ENCODE measurements at regions not wholly inside any gene's neighbourhood (a gene's known extent, or its start where the extent isn't known, plus 50 kb on each side); places are given as distances from the start of the nearest gene placed in this dataset.

DNA sequence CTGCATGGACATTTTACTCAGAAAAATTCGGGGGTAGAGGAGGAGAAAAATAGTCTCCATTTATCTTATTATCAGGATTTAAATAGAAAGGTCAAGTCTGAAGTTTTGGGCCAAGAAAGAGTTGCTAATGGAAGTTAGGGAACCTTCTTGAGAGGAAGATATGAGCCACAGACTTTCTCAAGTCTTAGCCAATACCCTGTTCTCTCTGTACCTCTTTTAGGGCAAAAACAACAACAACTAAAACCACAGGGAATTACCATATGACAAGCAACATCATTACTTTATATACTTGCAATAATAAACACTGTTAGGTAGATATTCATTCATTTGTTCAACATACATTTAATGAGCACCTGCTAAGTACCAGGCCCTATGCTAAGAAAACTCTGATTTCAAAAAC is 282.2 kb upstream of the CDH5 start:
- H3K4me3 ChIP-seq (ENCODE audit: low read depth, low read length): no peak overlapping the region
- TF ChIP-seq, protein P1, sequence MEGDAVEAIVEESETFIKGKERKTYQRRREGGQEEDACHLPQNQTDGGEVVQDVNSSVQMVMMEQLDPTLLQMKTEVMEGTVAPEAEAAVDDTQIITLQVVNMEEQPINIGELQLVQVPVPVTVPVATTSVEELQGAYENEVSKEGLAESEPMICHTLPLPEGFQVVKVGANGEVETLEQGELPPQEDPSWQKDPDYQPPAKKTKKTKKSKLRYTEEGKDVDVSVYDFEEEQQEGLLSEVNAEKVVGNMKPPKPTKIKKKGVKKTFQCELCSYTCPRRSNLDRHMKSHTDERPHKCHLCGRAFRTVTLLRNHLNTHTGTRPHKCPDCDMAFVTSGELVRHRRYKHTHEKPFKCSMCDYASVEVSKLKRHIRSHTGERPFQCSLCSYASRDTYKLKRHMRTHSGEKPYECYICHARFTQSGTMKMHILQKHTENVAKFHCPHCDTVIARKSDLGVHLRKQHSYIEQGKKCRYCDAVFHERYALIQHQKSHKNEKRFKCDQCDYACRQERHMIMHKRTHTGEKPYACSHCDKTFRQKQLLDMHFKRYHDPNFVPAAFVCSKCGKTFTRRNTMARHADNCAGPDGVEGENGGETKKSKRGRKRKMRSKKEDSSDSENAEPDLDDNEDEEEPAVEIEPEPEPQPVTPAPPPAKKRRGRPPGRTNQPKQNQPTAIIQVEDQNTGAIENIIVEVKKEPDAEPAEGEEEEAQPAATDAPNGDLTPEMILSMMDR (IDR thresholded peaks at IDR 0.05; ENCODE audit: borderline replicate concordance, insufficient read depth, low read depth, low read length): no peak

DNA sequence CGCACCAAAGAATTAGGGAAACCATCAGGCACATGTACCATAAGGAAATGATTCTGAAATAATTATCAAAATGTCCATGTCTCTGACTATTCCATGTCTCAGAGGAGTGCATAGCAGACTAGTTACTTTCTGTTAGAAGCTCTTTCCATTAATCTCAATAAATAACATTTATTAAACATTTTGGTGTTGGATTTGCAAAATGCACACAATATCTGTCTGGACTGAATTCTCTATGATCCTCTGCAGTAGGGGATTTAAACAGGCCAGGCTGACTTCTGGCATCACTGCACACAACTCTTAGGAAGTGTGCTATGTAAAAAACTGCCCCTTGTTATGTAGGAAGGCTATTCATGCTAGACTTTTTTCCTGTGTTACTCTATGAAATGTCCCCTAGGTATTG is 283.3 kb upstream of the CDH5 start:
- TF ChIP-seq, protein P1 (IDR thresholded peaks at IDR 0.05; ENCODE audit: borderline replicate concordance, insufficient read depth, low read depth, low read length): no peak
- H3K4me3 ChIP-seq (ENCODE audit: low read depth, low read length): no peak overlapping the region

DNA sequence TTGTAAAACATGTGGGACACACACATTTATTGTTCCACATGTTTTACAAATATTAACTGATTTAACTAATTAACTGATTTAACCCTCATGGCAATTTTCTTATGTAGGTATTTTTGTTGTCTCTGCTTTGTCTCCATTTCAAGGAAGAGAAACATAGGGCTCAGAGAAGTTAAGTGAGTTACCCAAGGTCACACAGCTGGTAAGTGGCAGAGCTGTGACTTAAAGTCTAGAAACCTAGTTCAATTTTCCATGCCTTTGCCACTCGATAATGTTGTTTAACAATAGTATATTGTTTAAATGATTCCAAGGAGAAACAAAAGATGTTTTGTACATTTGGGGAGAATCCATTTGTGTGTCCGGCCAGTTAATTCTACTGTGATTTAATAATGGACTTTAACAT is 284.1 kb upstream of the CDH5 start:
- TF ChIP-seq, protein P1 (IDR thresholded peaks at IDR 0.05; ENCODE audit: borderline replicate concordance, insufficient read depth, low read depth, low read length): no peak
- H3K4me3 ChIP-seq (ENCODE audit: low read depth, low read length): no peak overlapping the region

DNA sequence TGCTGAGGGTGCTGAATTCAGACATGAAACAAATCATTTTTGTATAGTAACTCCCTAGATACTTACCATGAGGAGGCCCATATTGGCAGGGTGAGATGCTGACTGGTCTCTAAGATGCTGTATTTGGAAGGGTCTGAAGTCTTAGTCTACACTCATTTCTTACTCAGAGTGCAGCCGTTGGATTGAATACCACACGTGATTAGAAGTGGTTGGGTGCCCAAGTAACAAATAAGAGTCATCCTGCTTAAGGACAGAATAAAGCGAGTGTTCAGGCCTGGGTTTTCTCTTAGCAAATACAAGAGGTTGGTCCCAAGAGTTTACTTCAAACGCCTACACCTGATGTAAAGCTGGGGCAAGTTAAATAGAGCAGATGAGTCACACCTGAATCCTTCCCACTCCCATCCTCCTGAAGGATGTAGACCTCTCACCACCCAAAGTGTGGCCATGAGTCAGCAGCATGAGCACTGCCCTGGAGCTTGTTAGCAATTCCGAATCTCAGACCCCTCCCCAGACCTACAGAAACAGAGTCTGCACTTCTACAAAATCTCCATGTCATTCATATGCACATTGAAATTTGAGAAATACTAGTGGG is 284.6 kb upstream of the CDH5 start:
- H3K4me3 ChIP-seq (ENCODE audit: low read depth, low read length): no peak overlapping the region
- TF ChIP-seq, protein P1 (IDR thresholded peaks at IDR 0.05; ENCODE audit: borderline replicate concordance, insufficient read depth, low read depth, low read length): no peak

DNA sequence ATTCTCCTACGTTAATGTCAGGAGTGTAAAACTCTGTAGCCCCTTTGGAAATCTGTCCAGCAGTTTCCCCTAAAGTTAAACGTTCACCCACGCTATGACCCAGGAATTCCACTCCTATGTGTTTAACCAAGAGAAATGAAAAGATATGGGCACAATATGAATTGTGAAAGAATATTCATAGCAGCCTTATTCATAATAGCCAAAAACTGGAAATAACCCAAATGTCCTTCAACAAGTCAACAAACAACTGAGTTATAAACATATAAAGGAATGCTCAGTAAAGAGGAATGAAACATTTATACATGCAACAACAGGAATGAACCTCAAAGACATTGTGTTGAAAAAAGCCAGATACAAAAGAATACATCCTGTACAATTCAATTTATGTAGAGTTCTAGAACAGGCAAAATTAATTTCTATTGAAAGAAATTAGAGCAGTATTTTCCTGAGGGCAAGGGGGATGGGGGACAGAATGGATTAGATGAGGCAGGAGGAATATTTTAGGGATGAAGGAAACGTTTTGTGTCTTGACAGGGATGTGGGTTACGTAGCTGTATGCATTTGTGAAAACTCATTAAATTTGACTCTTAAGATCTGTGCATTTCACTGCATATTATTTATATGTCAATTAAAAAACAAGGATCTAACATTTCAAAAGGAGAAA is 286.7 kb upstream of the CDH5 start:
- TF ChIP-seq, protein P1 (IDR thresholded peaks at IDR 0.05; ENCODE audit: borderline replicate concordance, insufficient read depth, low read depth, low read length): no peak
- H3K4me3 ChIP-seq (ENCODE audit: low read depth, low read length): no peak overlapping the region

DNA sequence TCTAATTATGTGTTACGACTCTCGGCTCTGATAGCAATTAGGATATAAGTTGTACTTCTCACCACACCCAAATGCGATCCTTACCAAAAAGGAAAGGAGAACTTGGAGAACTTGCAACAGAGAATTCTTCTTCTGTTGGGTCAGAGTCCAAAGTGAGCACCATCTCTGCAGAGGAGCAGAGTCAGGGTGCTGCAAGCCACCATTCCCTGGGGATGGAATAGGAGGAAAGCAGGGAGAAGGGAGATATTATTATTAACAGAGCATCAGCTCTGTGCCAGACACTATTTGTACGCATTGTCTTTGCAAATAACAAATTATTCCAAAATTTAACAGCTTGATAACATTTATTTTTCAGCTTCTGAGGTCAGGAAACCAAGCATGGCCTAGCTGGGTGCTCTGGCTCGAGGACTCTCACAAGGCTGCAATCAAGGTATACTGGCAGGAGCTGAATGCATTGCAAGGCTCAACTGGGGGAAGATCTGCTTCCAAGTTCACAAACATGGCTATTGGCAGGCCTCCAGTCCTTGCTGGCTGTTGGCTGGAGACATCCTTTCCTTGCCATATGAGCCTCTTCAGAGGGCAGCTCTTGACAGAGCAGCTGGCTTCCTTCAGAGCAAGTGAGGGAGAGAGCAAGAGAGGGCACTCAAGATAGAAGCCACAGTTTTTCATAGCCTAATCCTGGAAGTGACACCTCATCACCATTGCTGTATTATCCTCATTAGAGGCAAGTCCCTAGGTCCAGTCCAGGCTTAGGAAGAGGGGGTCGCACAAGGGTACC is 296.2 kb upstream of the CDH5 start:
- H3K4me3 ChIP-seq (ENCODE audit: low read depth, low read length): no peak overlapping the region
- TF ChIP-seq, protein P1 (IDR thresholded peaks at IDR 0.05; ENCODE audit: borderline replicate concordance, insufficient read depth, low read depth, low read length): no peak

All from GM12875 (cell line).